ENCODE measurements at regions not wholly inside any gene's neighbourhood (a gene's known extent, or its start where the extent isn't known, plus 50 kb on each side); places are given as distances from the start of the nearest gene placed in this dataset.

- DNase-seq (ENCODE audit: low spot score), result no peak
These were observed 99.4 kb downstream of the YTHDF1 start for GRCh38 chr20:63116412-63117106.

DNA sequence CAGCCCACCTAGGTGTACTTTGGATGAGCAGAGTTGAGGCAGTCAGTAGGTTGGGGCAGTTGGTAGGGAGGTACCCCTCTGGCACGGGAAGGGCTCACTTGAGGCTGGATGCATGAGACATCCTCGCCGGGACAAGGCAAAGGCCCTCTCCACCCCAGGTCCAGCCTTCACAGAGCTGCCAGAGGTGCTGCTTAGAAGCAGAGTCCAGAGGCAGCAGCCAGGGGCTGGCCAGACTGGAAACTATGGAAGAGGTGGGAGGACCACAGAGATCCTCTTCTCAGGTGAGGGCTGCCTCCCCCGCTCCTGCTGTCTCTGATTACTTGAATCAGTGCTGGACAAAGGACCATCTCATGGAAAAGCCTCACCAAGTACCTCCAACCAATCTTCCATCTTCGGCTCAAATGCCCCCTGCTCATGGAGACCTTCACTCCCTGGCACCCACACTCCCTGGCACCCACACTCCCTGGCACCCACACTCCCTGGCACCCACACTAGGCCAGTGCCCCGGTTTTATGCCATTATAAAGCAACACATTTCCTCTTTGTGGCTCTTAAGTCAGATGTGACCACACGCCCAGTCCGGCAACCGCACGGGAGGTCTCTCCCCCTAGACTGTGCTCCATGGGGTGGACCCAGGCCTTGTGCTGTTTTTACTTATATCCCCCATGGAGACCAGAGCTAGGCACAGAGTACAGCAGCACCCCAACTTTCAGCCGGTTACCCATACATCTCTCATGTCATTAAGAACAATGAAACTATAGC, 100.1 kb downstream of the YTHDF1 start:
- no peak for DNase-seq (ENCODE audit: low spot score)

- no peak for DNase-seq (ENCODE audit: low spot score)
These were observed 101.1 kb downstream of the YTHDF1 start for GRCh38 chr20:63114693-63115311.

- DNase-seq (ENCODE audit: low spot score), result no peak
These were observed 101.8 kb downstream of the YTHDF1 start for GRCh38 chr20:63114006-63114692.

GRCh38 chr20:63112491-63113219, 103.3 kb downstream of the YTHDF1 start:
- no peak for DNase-seq (ENCODE audit: low spot score)

GRCh38 chr20:63108247-63108646, 101.5 kb upstream of the BHLHE23 start:
- no peak for DNase-seq (ENCODE audit: low spot score)

GRCh38 chr20:63107449-63108200, 100.9 kb upstream of the BHLHE23 start:
- DNase-seq (ENCODE audit: low spot score), result no peak

GRCh38 chr20:63106765-63107448, 100.1 kb upstream of the BHLHE23 start:
- no peak for DNase-seq (ENCODE audit: low spot score)

- no peak for DNase-seq (ENCODE audit: low spot score)
These were observed 99.5 kb upstream of the BHLHE23 start for GRCh38 chr20:63106108-63106764.

DNA sequence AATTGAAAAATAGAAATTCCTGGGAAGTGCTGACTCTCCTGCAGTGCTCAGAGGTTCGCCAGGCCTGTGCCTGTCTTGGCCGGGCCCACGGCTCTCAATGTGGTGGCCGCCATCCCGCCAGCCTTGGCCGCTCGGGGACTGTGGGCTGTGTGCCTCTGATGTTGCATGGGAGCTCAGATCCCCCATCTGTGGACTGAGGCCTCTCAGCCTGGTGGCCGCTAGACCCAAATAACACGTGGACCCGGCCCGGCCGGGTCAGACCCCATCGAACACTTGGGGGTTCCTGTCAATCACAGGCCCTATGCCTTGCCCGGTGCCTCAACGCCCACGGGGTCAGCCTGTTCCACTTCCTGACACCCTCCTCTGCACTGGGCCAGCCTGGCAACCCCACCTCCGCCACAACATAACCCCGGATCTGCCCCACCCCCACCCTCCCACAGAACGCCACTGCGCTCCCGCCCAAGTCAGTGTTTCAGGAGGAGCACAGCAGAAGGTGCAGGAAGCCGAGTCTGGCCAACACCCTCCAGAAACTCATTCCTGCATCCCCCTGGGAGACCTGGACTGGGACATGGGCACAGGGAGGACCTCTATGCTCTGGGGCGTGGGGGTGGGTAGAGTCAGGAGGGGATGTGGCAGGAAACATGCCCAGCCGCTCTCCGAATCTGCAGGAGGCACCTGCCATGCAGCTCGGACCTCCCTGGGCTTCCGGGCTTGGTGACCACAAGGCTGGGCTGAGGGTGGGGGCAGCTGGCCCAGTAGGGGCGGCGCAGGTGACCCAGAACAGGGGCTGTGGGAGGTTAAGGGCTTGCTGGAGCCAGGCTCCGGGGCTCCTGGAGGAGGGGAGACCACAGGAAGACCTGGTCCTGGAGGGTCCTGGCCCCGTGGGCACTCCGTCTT, 98.7 kb upstream of the BHLHE23 start:
- no peak for DNase-seq (ENCODE audit: low spot score)

GRCh38 chr20:63104312-63105181, 97.8 kb upstream of the BHLHE23 start:
- DNase-seq (ENCODE audit: low spot score), result no peak

GRCh38 chr20:63103402-63104311, 96.9 kb upstream of the BHLHE23 start:
- no peak for DNase-seq (ENCODE audit: low spot score)

DNA sequence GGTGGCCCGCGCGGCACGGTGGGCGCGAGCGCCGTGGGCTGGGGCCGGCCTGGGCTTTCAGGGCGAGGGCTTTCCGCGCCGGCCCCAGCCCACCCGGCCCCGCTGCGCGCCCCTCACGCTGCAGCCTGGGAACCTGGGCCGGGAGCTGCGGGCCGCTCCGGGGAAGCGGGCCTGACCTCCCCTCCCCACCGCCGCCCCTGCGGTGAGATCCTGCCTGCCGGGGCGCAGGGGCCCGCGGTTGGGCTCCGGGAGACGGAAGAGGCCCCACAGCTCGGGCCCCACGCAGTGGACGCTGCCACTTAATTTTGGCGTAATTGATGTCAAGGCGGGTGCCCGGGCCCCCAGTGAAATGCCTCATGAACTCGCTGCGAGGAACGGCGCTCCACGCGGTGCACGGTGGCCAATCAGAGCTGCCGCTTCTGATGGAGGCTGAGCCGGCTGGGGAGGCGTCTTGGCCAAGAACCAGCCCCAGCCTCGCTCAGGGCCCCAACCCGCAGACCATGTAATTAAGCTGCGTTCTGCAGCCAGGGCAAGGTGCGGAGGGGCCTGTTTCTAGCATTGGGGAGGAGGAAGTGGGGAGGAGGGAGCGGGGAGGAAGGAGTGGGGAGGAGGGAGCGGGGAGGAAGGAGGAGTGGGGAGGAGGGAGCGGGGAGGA, 96.1 kb upstream of the BHLHE23 start:
- peak; percentile 51 for DNase-seq (ENCODE audit: low spot score)

DNA sequence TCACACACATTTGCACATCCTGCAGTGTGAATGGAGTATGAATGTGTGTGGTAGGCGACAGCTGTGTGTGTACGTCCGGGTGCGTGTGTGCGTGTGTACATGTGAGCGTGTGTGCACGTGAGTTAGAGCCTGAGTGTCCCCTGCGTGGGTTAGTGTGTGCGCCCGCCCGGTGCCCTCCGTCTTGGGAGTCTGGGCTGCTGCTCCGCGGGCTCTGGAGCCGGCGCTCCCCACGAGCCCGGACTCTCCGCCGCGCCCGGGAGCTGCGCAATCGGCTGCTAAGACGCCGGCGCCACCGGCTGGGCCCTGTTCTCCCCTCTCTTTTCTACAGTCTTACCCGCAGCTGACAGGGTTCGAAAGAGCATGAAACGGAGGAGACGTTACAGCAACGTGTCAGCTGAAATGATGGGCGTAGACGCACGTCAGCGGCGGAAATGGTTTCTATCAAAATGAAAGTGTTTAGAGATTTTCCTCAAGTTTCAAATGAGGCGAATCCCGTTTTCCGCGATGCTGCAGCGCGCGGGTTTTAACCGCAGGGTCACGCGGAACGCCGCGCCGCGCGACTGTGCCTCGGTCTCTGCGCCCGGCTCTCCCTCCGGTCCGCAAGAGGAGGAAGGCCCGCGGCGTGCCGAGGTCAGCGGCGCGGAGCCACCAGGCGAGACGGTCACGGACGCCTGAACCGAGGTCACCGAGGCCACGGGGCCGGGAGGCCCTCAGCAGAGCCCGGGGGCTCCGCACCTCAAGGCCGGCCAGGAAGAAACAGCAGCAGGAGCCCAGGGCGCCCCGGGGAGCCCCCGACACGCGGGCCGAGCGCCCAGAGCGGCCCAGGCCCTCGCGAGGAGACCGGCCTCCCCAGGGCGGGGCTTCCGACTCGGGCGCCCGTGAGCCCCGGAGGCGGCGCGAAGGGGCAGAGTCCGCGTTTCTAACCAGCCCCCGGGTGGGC, 95.3 kb upstream of the BHLHE23 start:
- peak; percentile 33 for DNase-seq (ENCODE audit: low spot score)

All from germinal center (tissue), 1 donor.